ENCODE measurements at regions not wholly inside any gene's neighbourhood (a gene's known extent, or its start where the extent isn't known, plus 50 kb on each side); places are given as distances from the start of the nearest gene placed in this dataset.

DNA sequence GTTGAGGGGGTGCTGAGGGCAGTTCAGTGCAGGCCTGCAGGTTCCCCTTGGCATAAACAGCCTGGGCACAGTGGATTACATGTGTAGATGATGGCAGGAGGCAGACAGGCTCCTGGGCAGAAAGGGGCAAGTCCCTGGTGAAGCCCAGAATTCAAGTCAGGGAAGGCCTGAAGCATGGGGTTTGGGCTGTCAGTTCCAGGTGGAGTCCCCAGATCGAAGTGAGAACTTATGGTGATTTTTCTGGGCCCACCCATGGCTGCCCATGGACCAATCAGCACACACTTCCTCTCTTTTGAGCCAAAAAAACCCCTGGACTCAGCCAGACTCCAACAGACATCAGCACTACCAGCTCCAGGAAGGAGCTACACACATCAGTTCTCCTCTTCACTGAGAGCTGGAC is 529.1 kb downstream of the PPARGC1A start:
- H3K27ac ChIP-seq, result no peak overlapping the region
- H3K4me1 ChIP-seq, result peaks cover 17% of the 10 kb centered on the region
- H3K9me3 ChIP-seq, result no peaks in the 10 kb centered on the region
- DNase-seq (no peak), ATAC-seq (no peak)
- WGBS, 3 donors, result 59 to 89% (median 82%) methylated on average over 1 of the region's 1 CpG
- no peak overlapping the region for H3K4me3 ChIP-seq
- intact Hi-C loops (cut with DNase I), result loop anchor here (10.0 kb wide), 3 partner anchors 224 to 374 kb away; no protein-coding TSS in a partner anchor
- TF ChIP-seq, protein P1, sequence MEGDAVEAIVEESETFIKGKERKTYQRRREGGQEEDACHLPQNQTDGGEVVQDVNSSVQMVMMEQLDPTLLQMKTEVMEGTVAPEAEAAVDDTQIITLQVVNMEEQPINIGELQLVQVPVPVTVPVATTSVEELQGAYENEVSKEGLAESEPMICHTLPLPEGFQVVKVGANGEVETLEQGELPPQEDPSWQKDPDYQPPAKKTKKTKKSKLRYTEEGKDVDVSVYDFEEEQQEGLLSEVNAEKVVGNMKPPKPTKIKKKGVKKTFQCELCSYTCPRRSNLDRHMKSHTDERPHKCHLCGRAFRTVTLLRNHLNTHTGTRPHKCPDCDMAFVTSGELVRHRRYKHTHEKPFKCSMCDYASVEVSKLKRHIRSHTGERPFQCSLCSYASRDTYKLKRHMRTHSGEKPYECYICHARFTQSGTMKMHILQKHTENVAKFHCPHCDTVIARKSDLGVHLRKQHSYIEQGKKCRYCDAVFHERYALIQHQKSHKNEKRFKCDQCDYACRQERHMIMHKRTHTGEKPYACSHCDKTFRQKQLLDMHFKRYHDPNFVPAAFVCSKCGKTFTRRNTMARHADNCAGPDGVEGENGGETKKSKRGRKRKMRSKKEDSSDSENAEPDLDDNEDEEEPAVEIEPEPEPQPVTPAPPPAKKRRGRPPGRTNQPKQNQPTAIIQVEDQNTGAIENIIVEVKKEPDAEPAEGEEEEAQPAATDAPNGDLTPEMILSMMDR (IDR thresholded peaks at IDR 0.05), result no peak
- no peaks in the 10 kb centered on the region for H3K27me3 ChIP-seq (ENCODE audit: insufficient read depth in 3 of 3, low read length in 2 of 3)
- H3K36me3 ChIP-seq (ENCODE audit: insufficient read depth in 1 of 2, low read depth in 1 of 2), result no peaks in the 10 kb centered on the region

DNA sequence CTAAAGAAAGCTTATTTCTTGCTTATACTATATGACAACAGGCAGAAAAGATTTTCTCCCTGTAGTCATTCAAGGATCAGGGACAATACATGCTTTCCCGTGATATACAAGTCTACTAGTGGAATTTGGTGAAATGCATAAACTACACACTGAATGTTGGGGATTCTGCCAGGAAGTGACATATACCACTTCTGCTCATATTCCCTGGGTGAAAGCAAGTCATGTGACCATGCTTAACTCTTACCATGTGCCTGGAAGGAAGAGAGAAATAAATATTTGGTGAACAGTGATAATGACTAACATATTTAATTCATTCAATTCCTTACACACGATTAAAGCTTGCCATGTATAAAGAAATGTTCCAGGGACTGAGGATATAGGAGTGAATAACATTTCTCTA is 534.6 kb downstream of the PPARGC1A start:
- H3K36me3 ChIP-seq (ENCODE audit: insufficient read depth in 1 of 2, low read depth in 1 of 2), result no peaks in the 10 kb centered on the region
- no peaks in the 10 kb centered on the region for H3K9me3 ChIP-seq
- H3K4me3 ChIP-seq, result no peak overlapping the region
- DNase-seq (no peak), ATAC-seq (no peak)
- H3K4me1 ChIP-seq, result peaks cover 5% of the 10 kb centered on the region
- intact Hi-C loops (cut with DNase I), result no loop called here
- no peaks in the 10 kb centered on the region for H3K27me3 ChIP-seq (ENCODE audit: insufficient read depth in 3 of 3, low read length in 2 of 3)
- TF ChIP-seq, protein P1 (IDR thresholded peaks at IDR 0.05), result no peak
- 69 to 76% (median 75%) methylated on average over 2 of the region's 2 CpGs for WGBS, 3 donors
- no peak overlapping the region for H3K27ac ChIP-seq

DNA sequence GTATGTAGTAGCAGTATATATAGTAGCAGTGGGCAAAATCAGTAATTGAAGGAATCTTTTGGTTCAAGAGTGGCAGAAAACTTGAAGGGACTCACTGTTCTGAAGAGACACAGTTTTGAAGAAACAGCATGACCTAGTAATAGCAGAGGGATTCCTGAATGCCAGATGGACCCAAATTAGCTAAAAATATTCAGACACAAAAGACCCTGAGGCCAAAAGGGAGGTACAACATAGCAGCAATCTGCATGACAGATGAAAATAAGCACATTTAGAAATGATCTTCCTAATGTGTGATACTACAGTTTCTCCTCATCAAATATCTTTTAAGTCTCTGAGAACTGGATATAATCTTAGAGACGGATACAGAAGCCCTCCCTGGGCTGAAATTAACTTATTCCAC is 536.6 kb downstream of the PPARGC1A start:
- no peak for ATAC-seq
- peaks cover 9% of the 10 kb centered on the region for H3K4me1 ChIP-seq
- H3K4me3 ChIP-seq, result no peak overlapping the region
- no peaks in the 10 kb centered on the region for H3K36me3 ChIP-seq (ENCODE audit: insufficient read depth in 1 of 2, low read depth in 1 of 2)
- intact Hi-C loops (cut with DNase I), result no loop called here
- H3K27ac ChIP-seq, result no peak overlapping the region
- 86 to 88% (median 87%) methylated on average over 1 of the region's 1 CpG for WGBS, 3 donors
- TF ChIP-seq, protein P1 (IDR thresholded peaks at IDR 0.05), result no peak
- no peak for DNase-seq
- H3K27me3 ChIP-seq (ENCODE audit: insufficient read depth in 3 of 3, low read length in 2 of 3), result no peaks in the 10 kb centered on the region
- no peaks in the 10 kb centered on the region for H3K9me3 ChIP-seq

DNA sequence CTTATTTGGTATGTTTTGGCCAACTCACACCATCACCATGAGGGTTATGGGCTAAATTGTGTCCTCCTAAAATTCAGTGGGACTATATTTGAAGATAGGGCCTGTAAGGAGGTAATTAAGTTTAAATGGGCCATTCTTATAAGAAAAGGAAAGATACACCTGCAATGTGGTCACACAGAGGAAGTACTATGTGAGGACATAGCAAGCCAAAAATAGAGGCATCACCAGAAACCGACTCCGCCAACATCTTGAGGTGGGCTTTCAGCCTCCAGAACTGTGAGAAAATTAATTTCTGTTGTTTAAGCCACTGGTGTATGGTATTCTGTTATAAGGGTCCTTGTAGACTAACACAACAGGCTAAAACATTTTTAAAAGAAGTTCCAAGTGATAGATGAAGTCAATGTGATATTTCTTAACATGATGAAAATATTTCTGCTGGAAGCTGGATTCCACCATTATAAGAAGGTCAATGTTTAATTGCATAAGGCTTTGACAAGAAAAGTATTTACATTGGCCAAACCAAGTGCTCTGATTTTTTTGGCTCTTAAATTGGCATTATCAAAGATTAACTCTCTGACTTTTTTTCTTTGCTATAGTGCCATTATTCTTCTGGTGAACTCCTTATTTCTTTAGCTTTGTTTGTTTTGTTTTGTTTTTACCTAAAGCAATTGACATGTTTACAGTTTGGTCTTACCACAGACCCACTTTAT is 540.9 kb downstream of the PPARGC1A start:
- Histone ChIP-seq H3K4me1 (peaks cover 6% of the 10 kb centered on the region), H3K27ac (no peak overlapping the region), H3K9me3 (no peaks in the 10 kb centered on the region), H3K36me3 (ENCODE audit: insufficient read depth in 1 of 2, low read depth in 1 of 2) (no peaks in the 10 kb centered on the region), H3K4me3 (no peak overlapping the region), H3K27me3 (ENCODE audit: insufficient read depth in 3 of 3, low read length in 2 of 3) (no peaks in the 10 kb centered on the region)
- no peak for ATAC-seq
- TF ChIP-seq, protein P1 (IDR thresholded peaks at IDR 0.05), result no peak
- 80 to 89% (median 87%) methylated on average over 2 of the region's 2 CpGs for WGBS, 3 donors
- DNase-seq, result no peak
- intact Hi-C loops (cut with DNase I), result no loop called here

DNA sequence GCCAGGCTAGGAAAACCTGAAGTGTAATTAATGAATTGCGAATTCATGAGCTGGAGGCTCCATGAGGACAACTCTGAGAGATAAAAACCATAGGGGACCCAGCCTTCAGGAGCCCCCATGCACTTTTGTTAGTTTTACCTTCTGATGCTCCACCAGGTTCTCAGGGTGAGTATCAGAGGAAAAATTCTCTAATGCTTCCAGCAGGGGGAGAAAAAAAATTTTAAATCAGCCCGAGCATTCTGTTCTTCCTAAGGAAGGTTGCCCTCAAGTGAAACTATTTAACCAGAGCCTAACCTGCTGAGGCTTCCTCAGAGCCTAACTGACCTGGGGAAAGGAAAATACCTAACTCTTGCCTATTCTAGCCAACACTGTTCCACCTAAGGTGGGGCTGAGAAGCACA is 552.6 kb downstream of the PPARGC1A start:
- no peak for ATAC-seq
- Histone ChIP-seq H3K27ac (no peak overlapping the region), H3K4me3 (no peak overlapping the region), H3K9me3 (no peaks in the 10 kb centered on the region), H3K36me3 (ENCODE audit: insufficient read depth in 1 of 2, low read depth in 1 of 2) (no peaks in the 10 kb centered on the region), H3K27me3 (ENCODE audit: insufficient read depth in 3 of 3, low read length in 2 of 3) (no peaks in the 10 kb centered on the region), H3K4me1 (peaks cover 25% of the 10 kb centered on the region)
- TF ChIP-seq, protein P1 (IDR thresholded peaks at IDR 0.05), result peak; percentile 25
- DNase-seq, result no peak
- intact Hi-C loops (cut with DNase I), result no loop called here
- WGBS, 3 donors, result 72 to 73% (median 73%) methylated on average over 2 of the region's 2 CpGs

Data from psoas muscle (tissue), 7 donors.